SK-N-SH (cell line): ENCODE measurements at regions not wholly inside any gene's neighbourhood (a gene's known extent, or its start where the extent isn't known, plus 50 kb on each side); places are given as distances from the start of the nearest gene placed in this dataset.

Experiments
- JUND ChIP-seq: IDR thresholded peaks from 2 replicates; pipeline ENCODE4 v1.4.0; 2012
- POLR2AphosphoS5 ChIP-seq: IDR thresholded peaks from 2 replicates; pipeline ENCODE4 v1.6.1; 2012; ENCODE audit warnings: low read depth, low read length
- TF ChIP-seq, protein P1 (sequence below): fragments of 200-600 bp; sonication (generic); IDR thresholded peaks from 2 replicates; pipeline ENCODE4 v1.6.1; 2017; ENCODE audit warnings: antibody characterized with exemption, mild to moderate bottlenecking, moderate library complexity

DNA sequence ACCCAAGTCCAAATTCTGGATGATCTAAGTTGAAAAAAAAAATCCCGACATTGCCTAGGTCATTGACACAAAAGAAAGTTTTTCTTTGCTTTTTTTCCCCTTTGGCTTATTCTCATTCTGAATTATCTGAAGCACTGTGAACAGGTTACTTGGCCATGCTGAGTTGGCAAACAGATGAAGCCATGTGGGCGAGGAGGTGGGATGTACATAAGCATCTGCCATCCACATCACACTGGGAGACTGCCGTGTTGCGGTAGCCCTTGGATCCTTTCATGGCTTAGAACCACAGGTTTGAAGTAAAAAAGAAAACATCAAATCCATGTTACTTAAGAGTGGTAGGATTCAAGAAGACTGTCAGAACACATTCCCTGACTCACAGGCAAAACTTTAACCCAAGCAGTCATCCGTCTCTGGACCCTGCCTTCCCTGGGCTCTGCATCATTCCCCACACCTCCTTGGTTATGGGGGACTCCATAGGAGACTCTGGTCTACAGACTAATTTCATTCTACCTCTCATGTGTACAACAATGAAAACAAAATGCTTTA lies 242.5 kb upstream of the SERP2 start:
- TF ChIP-seq POLR2AphosphoS5: no peak
- no peak for TF ChIP-seq JUND
- TF ChIP-seq, protein P1, sequence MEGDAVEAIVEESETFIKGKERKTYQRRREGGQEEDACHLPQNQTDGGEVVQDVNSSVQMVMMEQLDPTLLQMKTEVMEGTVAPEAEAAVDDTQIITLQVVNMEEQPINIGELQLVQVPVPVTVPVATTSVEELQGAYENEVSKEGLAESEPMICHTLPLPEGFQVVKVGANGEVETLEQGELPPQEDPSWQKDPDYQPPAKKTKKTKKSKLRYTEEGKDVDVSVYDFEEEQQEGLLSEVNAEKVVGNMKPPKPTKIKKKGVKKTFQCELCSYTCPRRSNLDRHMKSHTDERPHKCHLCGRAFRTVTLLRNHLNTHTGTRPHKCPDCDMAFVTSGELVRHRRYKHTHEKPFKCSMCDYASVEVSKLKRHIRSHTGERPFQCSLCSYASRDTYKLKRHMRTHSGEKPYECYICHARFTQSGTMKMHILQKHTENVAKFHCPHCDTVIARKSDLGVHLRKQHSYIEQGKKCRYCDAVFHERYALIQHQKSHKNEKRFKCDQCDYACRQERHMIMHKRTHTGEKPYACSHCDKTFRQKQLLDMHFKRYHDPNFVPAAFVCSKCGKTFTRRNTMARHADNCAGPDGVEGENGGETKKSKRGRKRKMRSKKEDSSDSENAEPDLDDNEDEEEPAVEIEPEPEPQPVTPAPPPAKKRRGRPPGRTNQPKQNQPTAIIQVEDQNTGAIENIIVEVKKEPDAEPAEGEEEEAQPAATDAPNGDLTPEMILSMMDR: no peak
